GM04503 (cell line): ENCODE measurements at regions not wholly inside any gene's neighbourhood (a gene's known extent, or its start where the extent isn't known, plus 50 kb on each side); places are given as distances from the start of the nearest gene placed in this dataset.
"Not testable (repeated sequence)": the region's sequence is repeated elsewhere in the genome, so short reads cannot be mapped to it uniquely, and the experiment has no call there.

Experiments used
- DNase-seq: peaks from one replicate; pipeline ENCODE4 v3.0.0-alpha.2; 2012; ENCODE audit warnings: low read depth

- DNase-seq, result no peak
Measured at GRCh38 chr2:222351035-222351434, 52.2 kb upstream of the PAX3 start.

- DNase-seq, result no peak
Measured at GRCh38 chr2:222352981-222353380, 54.2 kb upstream of the PAX3 start.

- no peak for DNase-seq
Measured at GRCh38 chr2:222353993-222354392, 55.2 kb upstream of the PAX3 start.

- peak; percentile 45 for DNase-seq
Measured at GRCh38 chr2:222355860-222356259, 57.1 kb upstream of the PAX3 start.

- DNase-seq, result no peak
Measured at GRCh38 chr2:222357930-222358329, 59.1 kb upstream of the PAX3 start.

- no peak for DNase-seq
Measured at GRCh38 chr2:222358876-222359275, 60.1 kb upstream of the PAX3 start.

GRCh38 chr2:222360146-222360545, 61.3 kb upstream of the PAX3 start:
- DNase-seq, result no peak

GRCh38 chr2:222360997-222361396, 62.2 kb upstream of the PAX3 start:
- DNase-seq, result no peak

- no peak for DNase-seq
Measured at GRCh38 chr2:222361787-222362186, 62.6 kb upstream of the SGPP2 start.

- DNase-seq, result no peak
Measured at GRCh38 chr2:222362336-222362735, 62.0 kb upstream of the SGPP2 start.

GRCh38 chr2:222364285-222364895, 60.0 kb upstream of the SGPP2 start:
- no peak for DNase-seq

- not testable (repeated sequence) for DNase-seq
Measured at GRCh38 chr2:222368280-222368679, 56.1 kb upstream of the SGPP2 start.

GRCh38 chr2:222372993-222373392, 51.4 kb upstream of the SGPP2 start:
- DNase-seq, result no peak
